ENCODE measurements at regions not wholly inside any gene's neighbourhood (a gene's known extent, or its start where the extent isn't known, plus 50 kb on each side); places are given as distances from the start of the nearest gene placed in this dataset.

DNA sequence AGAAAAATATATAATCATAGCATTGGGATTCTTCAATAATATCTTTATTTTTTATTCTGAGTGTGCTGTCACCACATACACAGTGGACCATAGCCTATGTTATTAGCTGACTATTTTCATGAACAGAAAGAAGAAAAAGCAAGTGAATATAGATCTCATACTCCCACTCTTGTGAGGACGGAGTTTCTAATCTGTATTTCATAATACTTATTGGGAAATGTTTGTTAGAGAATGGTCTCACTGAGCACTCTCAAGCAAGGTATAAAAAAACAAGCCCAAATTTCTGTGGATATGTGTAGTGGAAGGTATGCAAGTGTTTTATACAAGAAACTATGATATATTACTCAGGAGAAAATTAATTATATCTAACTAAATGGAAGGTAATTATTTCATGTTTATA is 1218.1 kb downstream of the SLITRK1 start:
- H3K56ac ChIP-seq (ENCODE audit: extremely low read depth, insufficient read depth, low read length), result no peak overlapping the region
- H2AFZ ChIP-seq (replicated peaks; ENCODE audit: low read length, poor library complexity), result no peak overlapping the region
- no TSS peak for BruUV-seq (replicated peaks)
- H3K27ac ChIP-seq (ENCODE audit: insufficient read depth, low read length), result no peak overlapping the region
- no peaks in the 10 kb centered on the region for H3K27me3 ChIP-seq (ENCODE audit: control insufficient read depth, insufficient read depth, low read length)
- no peak overlapping the region for H4K91ac ChIP-seq (ENCODE audit: insufficient read depth, low read depth, low read length)
- H3K4me1 ChIP-seq (ENCODE audit: control insufficient read depth, insufficient read depth, low read length), result no peaks in the 10 kb centered on the region
- intact Hi-C loops (cut with micrococcal nuclease), result no loop called here
- H2BK20ac ChIP-seq (ENCODE audit: low read depth, low read length), result no peak overlapping the region
- no peak overlapping the region for H2AK9ac ChIP-seq (replicated peaks; ENCODE audit: low read depth, low read length, poor library complexity)
- H3K14ac ChIP-seq (replicated peaks; ENCODE audit: low read depth, low read length), result no peak overlapping the region
- H3K79me1 ChIP-seq (ENCODE audit: low read depth in 1 of 2, low read length in 2 of 2), result no peaks in the 10 kb centered on the region
- H3K23ac ChIP-seq (ENCODE audit: low read depth, low read length), result no peak overlapping the region
- no peak overlapping the region for H2BK5ac ChIP-seq (ENCODE audit: low read depth, low read length, poor library complexity, severe bottlenecking)
- no peak overlapping the region for H2BK15ac ChIP-seq (ENCODE audit: low read depth, low read length)
- H3K9me1 ChIP-seq (ENCODE audit: insufficient read depth, low read length), result no peaks in the 10 kb centered on the region
- WGBS, 2 experiments (ENCODE audit: extremely low coverage in 2 of 2, insufficient read length in 1 of 2), result no CpG with 5 or more reads among the region's 1 CpG
- no peak overlapping the region for H3K4me2 ChIP-seq (ENCODE audit: low read depth, low read length)
- in situ Hi-C loops (cut with MboI; ENCODE audit: low sequenced_read_pairs), result no loop called here
- no peak overlapping the region for H3K9ac ChIP-seq (ENCODE audit: low read depth, low read length)
- H4K5ac ChIP-seq (ENCODE audit: low read depth, low read length), result no peak overlapping the region
- no peak overlapping the region for H3K4me3 ChIP-seq (ENCODE audit: insufficient read depth, low read depth, low read length)
- no peak overlapping the region for H3K18ac ChIP-seq (ENCODE audit: low read depth, low read length)
- ChIA-PET POLR2A (ENCODE audit: unreplicated experiment) (no interaction called here), CTCF (no interaction called here)
- no peaks in the 10 kb centered on the region for H3K9me3 ChIP-seq (ENCODE audit: control insufficient read depth, insufficient read depth, low read length)
- DNase-seq (no peak), ATAC-seq (ENCODE audit: low read depth) (no peak)
- H2AK5ac ChIP-seq (ENCODE audit: low read depth, low read length), result no peak overlapping the region
- dilution Hi-C loops (cut with HindIII; ENCODE audit: low sequenced_read_pairs, unreplicated experiment), result no loop called here
- no peak overlapping the region for H3K4ac ChIP-seq (ENCODE audit: low read depth, low read length)
- H4K8ac ChIP-seq (ENCODE audit: low read depth in 2 of 2, low read length in 2 of 2), result no peak overlapping the region
- TF ChIP-seq BHLHE40 (IDR thresholded peaks at IDR 0.05; ENCODE audit: low read depth, low read length) (no peak), FOS (IDR thresholded peaks at IDR 0.05; ENCODE audit: low read depth, low read length) (no peak)
- H3K36me3 ChIP-seq (ENCODE audit: control insufficient read depth, insufficient read depth, low read length), result no peaks in the 10 kb centered on the region
- H2BK120ac ChIP-seq (ENCODE audit: low read depth, low read length), result no peak overlapping the region
- H4K20me1 ChIP-seq (ENCODE audit: insufficient read depth, low read length), result no peaks in the 10 kb centered on the region

Measured in IMR-90 (cell line).